Liver (tissue), 8 donors: ENCODE measurements at regions not wholly inside any gene's neighbourhood (a gene's known extent, or its start where the extent isn't known, plus 50 kb on each side); places are given as distances from the start of the nearest gene placed in this dataset.

ENCODE experiments used
- DNase-seq: peaks from one replicate; pipeline ENCODE4 v3.0.0-alpha.2; 2017; ENCODE audit warnings: low spot score
- H3K27ac ChIP-seq, 2 donors: one replicate each; pipeline ENCODE4 v1.7.0; 2013; ENCODE audit warnings: inconsistent platforms in 2 of 2, low read length in 2 of 2, control low read depth in 1 of 2, low read depth in 1 of 2, mild to moderate bottlenecking in 1 of 2
- H3K27me3 ChIP-seq, 4 donors: one replicate each; pipeline versions ENCODE4 v1.6.1 to v1.7.0; 2013; ENCODE audit warnings: low read length in 3 of 4, inconsistent platforms in 1 of 4, mild to moderate bottlenecking in 1 of 4, moderate library complexity in 1 of 4; ENCODE audit not compliant: control insufficient read depth in 4 of 4, insufficient read depth in 4 of 4
- H3K36me3 ChIP-seq, 4 donors: one replicate each; pipeline versions ENCODE4 v1.6.1 to v1.7.0; 2013; ENCODE audit warnings: low read length in 3 of 4, mild to moderate bottlenecking in 3 of 4, low read depth in 1 of 4, moderate library complexity in 1 of 4; ENCODE audit not compliant: control insufficient read depth in 4 of 4, insufficient read depth in 3 of 4
- H3K4me1 ChIP-seq, 4 donors: one replicate each; pipeline versions ENCODE4 v1.6.1 to v1.7.0; 2013; ENCODE audit warnings: low read length in 3 of 4, mild to moderate bottlenecking in 3 of 4, moderate library complexity in 1 of 4; ENCODE audit not compliant: control insufficient read depth in 4 of 4, insufficient read depth in 4 of 4
- H3K4me3 ChIP-seq, 3 donors: one replicate each; pipeline versions ENCODE4 v1.6.1 to v1.7.0; 2013; ENCODE audit warnings: low read length in 3 of 3, control low read depth in 1 of 3, low read depth in 1 of 3, mild to moderate bottlenecking in 1 of 3
- H3K9ac ChIP-seq, 2 donors: one replicate each; pipeline ENCODE4 v1.7.0; 2013; ENCODE audit warnings: low read length in 2 of 2, mild to moderate bottlenecking in 2 of 2, moderate library complexity in 2 of 2, control low read depth in 1 of 2, low read depth in 1 of 2
- H3K9me3 ChIP-seq, 4 donors: one replicate each; pipeline versions ENCODE4 v1.6.1 to v1.7.0; 2013; ENCODE audit warnings: low read length in 3 of 4; ENCODE audit not compliant: control insufficient read depth in 4 of 4
- EGR1 ChIP-seq, 2 donors: IDR thresholded peaks; 2 replicates each; pipeline ENCODE4 v1.6.1; 2016 to 2018; ENCODE audit warnings: antibody characterized with exemption in 2 of 2, low read depth in 2 of 2
- FOXA1 ChIP-seq: IDR thresholded peaks from 2 replicates; pipeline ENCODE4 v1.6.1; 2016; ENCODE audit warnings: antibody characterized with exemption
- FOXA2 ChIP-seq: IDR thresholded peaks from 2 replicates; pipeline ENCODE4 v1.6.1; 2016; ENCODE audit warnings: antibody characterized with exemption
- GABPA ChIP-seq, 2 donors: IDR thresholded peaks in 1 of 2; conservative IDR thresholded peaks in 1 of 2; 2 replicates each; pipeline ENCODE4 v1.6.1; 2016; ENCODE audit warnings: antibody characterized with exemption in 2 of 2, mild to moderate bottlenecking in 1 of 2, moderate library complexity in 1 of 2
- HNF4G ChIP-seq: IDR thresholded peaks from 2 replicates; pipeline ENCODE4 v1.6.1; 2016; ENCODE audit warnings: antibody characterized with exemption
- JUND ChIP-seq, 2 donors: IDR thresholded peaks; 2 replicates each; pipeline ENCODE4 v1.6.1; 2016; ENCODE audit warnings: antibody characterized with exemption in 2 of 2
- NR2F2 ChIP-seq: IDR thresholded peaks from 2 replicates; pipeline ENCODE4 v1.6.1; 2016; ENCODE audit warnings: antibody characterized with exemption
- RAD21 ChIP-seq, 2 donors: IDR thresholded peaks; 2 replicates each; pipeline ENCODE4 v1.6.1; 2016; ENCODE audit warnings: antibody characterized with exemption in 2 of 2, mild to moderate bottlenecking in 2 of 2
- RXRA ChIP-seq, 2 donors: IDR thresholded peaks; 2 replicates each; pipeline ENCODE4 v1.6.1; 2017 to 2018; ENCODE audit warnings: antibody characterized with exemption in 2 of 2, mild to moderate bottlenecking in 1 of 2
- SP1 ChIP-seq: IDR thresholded peaks from 2 replicates; pipeline ENCODE4 v1.6.1; 2018; ENCODE audit warnings: antibody characterized with exemption, mild to moderate bottlenecking
- YY1 ChIP-seq: IDR thresholded peaks from 2 replicates; pipeline ENCODE4 v1.6.1; 2016; ENCODE audit warnings: antibody characterized with exemption, mild to moderate bottlenecking
- WGBS: extraction: QIAGEN DNeasy Blood & Tissue Kit; methylation state at CpG from one replicate; pipeline ENCODE4 v1.1.7; 2013; 5-methylcytosine and 5-hydroxymethylcytosine counted together
- TF ChIP-seq, protein P1 (sequence below): IDR thresholded peaks from 2 replicates; pipeline ENCODE4 v1.6.1; 2016; ENCODE audit warnings: antibody characterized with exemption
- TF ChIP-seq, protein P2 (sequence below): IDR thresholded peaks from 2 replicates; pipeline ENCODE4 v1.6.1; 2016; ENCODE audit warnings: antibody characterized with exemption
- TF ChIP-seq, protein P3 (sequence below): IDR thresholded peaks from 2 replicates; pipeline ENCODE4 v1.6.1; 2016; ENCODE audit warnings: antibody characterized with exemption, mild to moderate bottlenecking
- TF ChIP-seq, protein P4 (sequence below): fragments of 150-350 bp; IDR thresholded peaks from 2 replicates; pipeline ENCODE4 v1.5.1; 2017; ENCODE audit warnings: improper control_type of control experiment, low read depth, low read length; ENCODE audit not compliant: missing input control
- donor health status: healthy.
- donor health status: healthy.
- donor health status: healthy.
- donor health status: healthy.
- donor health status: healthy.

DNA sequence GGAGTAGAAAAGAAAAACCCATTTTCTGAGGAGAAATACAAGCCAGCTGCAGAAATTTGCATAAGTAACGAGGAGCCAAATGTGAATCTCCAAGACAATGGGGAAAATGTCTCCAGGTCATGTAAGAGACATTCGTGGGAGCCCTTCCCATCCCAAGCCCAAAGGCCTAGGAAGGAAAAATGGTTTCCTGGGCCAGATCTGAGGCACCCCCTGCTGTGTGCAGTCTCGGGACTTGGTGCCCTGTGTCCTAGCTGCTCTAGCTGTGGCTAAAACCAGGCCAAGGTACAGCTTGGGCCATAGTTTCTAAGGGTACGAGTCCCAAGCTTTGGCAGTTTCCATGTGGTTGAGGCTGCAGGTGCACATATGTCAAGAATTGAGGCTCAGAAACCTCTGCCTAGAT lies 444.9 kb downstream of the PCDH20 start:
- no peak overlapping the region for H3K27ac ChIP-seq
- no peak overlapping the region for H3K4me3 ChIP-seq
- H3K9ac ChIP-seq, result no peak overlapping the region
- no peaks in the 10 kb centered on the region for H3K9me3 ChIP-seq
- no peaks in the 10 kb centered on the region for H3K27me3 ChIP-seq
- no peaks in the 10 kb centered on the region for H3K4me1 ChIP-seq
- TF ChIP-seq JUND (IDR thresholded peaks at IDR 0.05), result no peak
- no peak for TF ChIP-seq NR2F2
- 64% methylated on average over 4 of the region's 4 CpGs for WGBS
- no peak for DNase-seq
- H3K36me3 ChIP-seq, result no peaks in the 10 kb centered on the region

DNA sequence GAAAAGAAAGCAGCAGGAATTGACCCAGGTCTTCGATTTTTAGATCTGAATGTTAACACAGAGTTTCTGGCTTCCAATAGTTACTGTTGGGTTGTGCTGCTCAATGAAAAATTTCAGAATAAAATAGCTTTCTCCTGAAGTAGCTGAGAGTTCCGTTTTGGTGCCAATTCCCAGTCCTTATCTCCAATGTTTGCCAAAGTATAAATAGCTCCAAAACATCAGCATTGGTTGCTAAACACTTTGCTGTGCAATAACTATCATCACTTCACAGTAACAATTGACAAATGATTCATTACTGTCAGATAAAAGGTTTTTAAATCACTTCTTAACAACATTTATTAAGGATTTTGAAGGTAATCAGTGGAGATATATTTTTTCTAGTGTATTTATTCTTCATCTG lies 446.0 kb downstream of the PCDH20 start:
- no peaks in the 10 kb centered on the region for H3K36me3 ChIP-seq
- H3K9me3 ChIP-seq, result no peaks in the 10 kb centered on the region
- H3K4me3 ChIP-seq, result no peak overlapping the region
- H3K9ac ChIP-seq, result no peak overlapping the region
- no peak for DNase-seq
- H3K27ac ChIP-seq, result no peak overlapping the region
- H3K27me3 ChIP-seq, result no peaks in the 10 kb centered on the region
- TF ChIP-seq JUND (IDR thresholded peaks at IDR 0.05), result no peak
- no peak for TF ChIP-seq EGR1 (IDR thresholded peaks at IDR 0.05; ENCODE audit: low read depth in 2 of 2)
- TF ChIP-seq GABPA (IDR thresholded peaks at IDR 0.05 in 1 of 2, conservative IDR thresholded peaks at IDR 0.05 in 1 of 2), result no peak
- TF ChIP-seq, protein P1, sequence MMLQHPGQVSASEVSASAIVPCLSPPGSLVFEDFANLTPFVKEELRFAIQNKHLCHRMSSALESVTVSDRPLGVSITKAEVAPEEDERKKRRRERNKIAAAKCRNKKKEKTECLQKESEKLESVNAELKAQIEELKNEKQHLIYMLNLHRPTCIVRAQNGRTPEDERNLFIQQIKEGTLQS, result no peak
- TF ChIP-seq, protein P2, sequence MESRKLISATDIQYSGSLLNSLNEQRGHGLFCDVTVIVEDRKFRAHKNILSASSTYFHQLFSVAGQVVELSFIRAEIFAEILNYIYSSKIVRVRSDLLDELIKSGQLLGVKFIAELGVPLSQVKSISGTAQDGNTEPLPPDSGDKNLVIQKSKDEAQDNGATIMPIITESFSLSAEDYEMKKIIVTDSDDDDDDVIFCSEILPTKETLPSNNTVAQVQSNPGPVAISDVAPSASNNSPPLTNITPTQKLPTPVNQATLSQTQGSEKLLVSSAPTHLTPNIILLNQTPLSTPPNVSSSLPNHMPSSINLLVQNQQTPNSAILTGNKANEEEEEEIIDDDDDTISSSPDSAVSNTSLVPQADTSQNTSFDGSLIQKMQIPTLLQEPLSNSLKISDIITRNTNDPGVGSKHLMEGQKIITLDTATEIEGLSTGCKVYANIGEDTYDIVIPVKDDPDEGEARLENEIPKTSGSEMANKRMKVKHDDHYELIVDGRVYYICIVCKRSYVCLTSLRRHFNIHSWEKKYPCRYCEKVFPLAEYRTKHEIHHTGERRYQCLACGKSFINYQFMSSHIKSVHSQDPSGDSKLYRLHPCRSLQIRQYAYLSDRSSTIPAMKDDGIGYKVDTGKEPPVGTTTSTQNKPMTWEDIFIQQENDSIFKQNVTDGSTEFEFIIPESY, result no peak
- TF ChIP-seq NR2F2, result no peak
- TF ChIP-seq YY1, result no peak
- TF ChIP-seq, protein P3, sequence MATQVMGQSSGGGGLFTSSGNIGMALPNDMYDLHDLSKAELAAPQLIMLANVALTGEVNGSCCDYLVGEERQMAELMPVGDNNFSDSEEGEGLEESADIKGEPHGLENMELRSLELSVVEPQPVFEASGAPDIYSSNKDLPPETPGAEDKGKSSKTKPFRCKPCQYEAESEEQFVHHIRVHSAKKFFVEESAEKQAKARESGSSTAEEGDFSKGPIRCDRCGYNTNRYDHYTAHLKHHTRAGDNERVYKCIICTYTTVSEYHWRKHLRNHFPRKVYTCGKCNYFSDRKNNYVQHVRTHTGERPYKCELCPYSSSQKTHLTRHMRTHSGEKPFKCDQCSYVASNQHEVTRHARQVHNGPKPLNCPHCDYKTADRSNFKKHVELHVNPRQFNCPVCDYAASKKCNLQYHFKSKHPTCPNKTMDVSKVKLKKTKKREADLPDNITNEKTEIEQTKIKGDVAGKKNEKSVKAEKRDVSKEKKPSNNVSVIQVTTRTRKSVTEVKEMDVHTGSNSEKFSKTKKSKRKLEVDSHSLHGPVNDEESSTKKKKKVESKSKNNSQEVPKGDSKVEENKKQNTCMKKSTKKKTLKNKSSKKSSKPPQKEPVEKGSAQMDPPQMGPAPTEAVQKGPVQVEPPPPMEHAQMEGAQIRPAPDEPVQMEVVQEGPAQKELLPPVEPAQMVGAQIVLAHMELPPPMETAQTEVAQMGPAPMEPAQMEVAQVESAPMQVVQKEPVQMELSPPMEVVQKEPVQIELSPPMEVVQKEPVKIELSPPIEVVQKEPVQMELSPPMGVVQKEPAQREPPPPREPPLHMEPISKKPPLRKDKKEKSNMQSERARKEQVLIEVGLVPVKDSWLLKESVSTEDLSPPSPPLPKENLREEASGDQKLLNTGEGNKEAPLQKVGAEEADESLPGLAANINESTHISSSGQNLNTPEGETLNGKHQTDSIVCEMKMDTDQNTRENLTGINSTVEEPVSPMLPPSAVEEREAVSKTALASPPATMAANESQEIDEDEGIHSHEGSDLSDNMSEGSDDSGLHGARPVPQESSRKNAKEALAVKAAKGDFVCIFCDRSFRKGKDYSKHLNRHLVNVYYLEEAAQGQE, result no peak
- TF ChIP-seq RAD21 (IDR thresholded peaks at IDR 0.05), result no peak
- TF ChIP-seq SP1, result no peak
- H3K4me1 ChIP-seq, result no peaks in the 10 kb centered on the region
- 32% methylated on average over 2 of the region's 2 CpGs for WGBS

DNA sequence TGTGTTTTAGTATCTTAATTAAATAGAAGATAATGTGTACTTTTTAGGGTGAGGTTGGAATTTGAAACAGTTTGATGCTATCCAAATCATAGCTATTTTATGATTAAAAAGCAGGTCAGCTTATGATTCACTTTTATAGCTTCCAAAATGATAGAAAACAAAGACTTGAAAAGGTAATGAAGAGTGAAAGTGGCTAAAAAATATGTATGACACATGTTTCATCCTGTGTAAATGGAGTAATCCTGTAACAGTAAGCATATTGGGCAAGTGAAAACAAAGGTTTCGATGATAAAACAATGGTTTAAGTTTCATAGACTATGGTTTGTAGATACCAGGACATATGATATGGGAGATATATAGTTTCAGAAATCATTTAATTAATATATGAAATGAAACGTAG lies 456.2 kb downstream of the PCDH20 start:
- WGBS, result 65% methylated on average over 2 of the region's 2 CpGs
- Histone ChIP-seq H3K27me3 (no peaks in the 10 kb centered on the region), H3K27ac (no peak overlapping the region), H3K9ac (no peak overlapping the region), H3K36me3 (no peaks in the 10 kb centered on the region), H3K4me1 (no peaks in the 10 kb centered on the region), H3K4me3 (no peak overlapping the region), H3K9me3 (no peaks in the 10 kb centered on the region)
- no peak for DNase-seq
- no peak for TF ChIP-seq FOXA1
- no peak for TF ChIP-seq FOXA2
- TF ChIP-seq GABPA (IDR thresholded peaks at IDR 0.05 in 1 of 2, conservative IDR thresholded peaks at IDR 0.05 in 1 of 2), result no peak
- TF ChIP-seq, protein P1, result no peak
- TF ChIP-seq, protein P4, sequence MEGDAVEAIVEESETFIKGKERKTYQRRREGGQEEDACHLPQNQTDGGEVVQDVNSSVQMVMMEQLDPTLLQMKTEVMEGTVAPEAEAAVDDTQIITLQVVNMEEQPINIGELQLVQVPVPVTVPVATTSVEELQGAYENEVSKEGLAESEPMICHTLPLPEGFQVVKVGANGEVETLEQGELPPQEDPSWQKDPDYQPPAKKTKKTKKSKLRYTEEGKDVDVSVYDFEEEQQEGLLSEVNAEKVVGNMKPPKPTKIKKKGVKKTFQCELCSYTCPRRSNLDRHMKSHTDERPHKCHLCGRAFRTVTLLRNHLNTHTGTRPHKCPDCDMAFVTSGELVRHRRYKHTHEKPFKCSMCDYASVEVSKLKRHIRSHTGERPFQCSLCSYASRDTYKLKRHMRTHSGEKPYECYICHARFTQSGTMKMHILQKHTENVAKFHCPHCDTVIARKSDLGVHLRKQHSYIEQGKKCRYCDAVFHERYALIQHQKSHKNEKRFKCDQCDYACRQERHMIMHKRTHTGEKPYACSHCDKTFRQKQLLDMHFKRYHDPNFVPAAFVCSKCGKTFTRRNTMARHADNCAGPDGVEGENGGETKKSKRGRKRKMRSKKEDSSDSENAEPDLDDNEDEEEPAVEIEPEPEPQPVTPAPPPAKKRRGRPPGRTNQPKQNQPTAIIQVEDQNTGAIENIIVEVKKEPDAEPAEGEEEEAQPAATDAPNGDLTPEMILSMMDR, result no peak
- TF ChIP-seq RXRA (IDR thresholded peaks at IDR 0.05), result no peak
- TF ChIP-seq JUND (IDR thresholded peaks at IDR 0.05), result no peak
- TF ChIP-seq SP1, result no peak
- TF ChIP-seq RAD21 (IDR thresholded peaks at IDR 0.05), result no peak
- no peak for TF ChIP-seq HNF4G
- TF ChIP-seq, protein P3, result no peak
- TF ChIP-seq NR2F2, result no peak
